ENCODE measurements at regions not wholly inside any gene's neighbourhood (a gene's known extent, or its start where the extent isn't known, plus 50 kb on each side); places are given as distances from the start of the nearest gene placed in this dataset.

DNA sequence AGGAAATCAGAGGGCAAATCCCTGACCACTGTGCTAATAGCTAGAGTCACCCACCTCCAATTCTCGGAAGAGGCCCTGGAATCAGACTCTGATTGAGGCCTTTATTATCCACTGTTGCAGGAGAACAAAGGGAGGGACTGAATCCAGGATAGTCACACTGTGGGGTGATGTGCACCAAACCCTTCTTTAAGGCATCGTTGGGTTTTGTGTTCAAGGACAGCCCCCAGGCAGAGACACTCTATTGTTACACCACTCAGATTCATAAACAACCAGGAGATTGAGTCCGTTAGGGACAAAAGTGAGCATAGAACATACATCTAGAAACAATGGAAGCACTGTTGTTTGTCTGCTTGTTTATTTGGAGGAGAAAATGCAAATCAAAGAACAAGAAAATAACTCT lies 124.6 kb upstream of the TBCA start:
- no peaks in the 10 kb centered on the region for H3K4me1 ChIP-seq (ENCODE audit: control insufficient read depth, insufficient read depth, low read length)
- no peak overlapping the region for H2BK20ac ChIP-seq (ENCODE audit: low read depth, low read length)
- H2AK5ac ChIP-seq (ENCODE audit: low read depth, low read length), result no peak overlapping the region
- H2BK15ac ChIP-seq (ENCODE audit: low read depth, low read length), result no peak overlapping the region
- no CpG with 5 or more reads among the region's 3 CpGs for WGBS, 2 experiments (ENCODE audit: extremely low coverage in 2 of 2, insufficient read length in 1 of 2)
- DNase-seq (no peak), ATAC-seq (ENCODE audit: low read depth) (no peak)
- no TSS peak for BruUV-seq (replicated peaks)
- ChIA-PET POLR2A (ENCODE audit: unreplicated experiment) (no interaction called here), CTCF (no interaction called here)
- H3K9me3 ChIP-seq (ENCODE audit: control insufficient read depth, insufficient read depth, low read length), result no peaks in the 10 kb centered on the region
- no peaks in the 10 kb centered on the region for H3K36me3 ChIP-seq (ENCODE audit: control insufficient read depth, insufficient read depth, low read length)
- intact Hi-C loops (cut with micrococcal nuclease) (no loop called here), dilution Hi-C loops (cut with HindIII; ENCODE audit: low sequenced_read_pairs, unreplicated experiment) (no loop called here), in situ Hi-C loops (cut with MboI; ENCODE audit: low sequenced_read_pairs) (no loop called here)
- H2AFZ ChIP-seq (replicated peaks; ENCODE audit: low read length, poor library complexity), result no peak overlapping the region
- H2BK120ac ChIP-seq (ENCODE audit: low read depth, low read length), result no peak overlapping the region
- no peak overlapping the region for H3K4me2 ChIP-seq (ENCODE audit: low read depth, low read length)
- no peak overlapping the region for H3K4ac ChIP-seq (ENCODE audit: low read depth, low read length)
- no peak overlapping the region for H3K27ac ChIP-seq (ENCODE audit: insufficient read depth, low read length)
- H4K20me1 ChIP-seq (ENCODE audit: insufficient read depth, low read length), result no peaks in the 10 kb centered on the region
- H3K9me1 ChIP-seq (ENCODE audit: insufficient read depth, low read length), result no peaks in the 10 kb centered on the region
- H3K4me3 ChIP-seq (ENCODE audit: insufficient read depth, low read depth, low read length), result no peak overlapping the region
- no peak overlapping the region for H4K8ac ChIP-seq (ENCODE audit: low read depth in 2 of 2, low read length in 2 of 2)
- no peak overlapping the region for H4K91ac ChIP-seq (ENCODE audit: insufficient read depth, low read depth, low read length)
- no peaks in the 10 kb centered on the region for H3K27me3 ChIP-seq (ENCODE audit: control insufficient read depth, insufficient read depth, low read length)
- no peak overlapping the region for H2AK9ac ChIP-seq (replicated peaks; ENCODE audit: low read depth, low read length, poor library complexity)
- H3K14ac ChIP-seq (replicated peaks; ENCODE audit: low read depth, low read length), result no peak overlapping the region
- no peak overlapping the region for H3K9ac ChIP-seq (ENCODE audit: low read depth, low read length)
- H3K56ac ChIP-seq (ENCODE audit: extremely low read depth, insufficient read depth, low read length), result no peak overlapping the region
- no peak overlapping the region for H2BK5ac ChIP-seq (ENCODE audit: low read depth, low read length, poor library complexity, severe bottlenecking)
- TF ChIP-seq, protein P1, sequence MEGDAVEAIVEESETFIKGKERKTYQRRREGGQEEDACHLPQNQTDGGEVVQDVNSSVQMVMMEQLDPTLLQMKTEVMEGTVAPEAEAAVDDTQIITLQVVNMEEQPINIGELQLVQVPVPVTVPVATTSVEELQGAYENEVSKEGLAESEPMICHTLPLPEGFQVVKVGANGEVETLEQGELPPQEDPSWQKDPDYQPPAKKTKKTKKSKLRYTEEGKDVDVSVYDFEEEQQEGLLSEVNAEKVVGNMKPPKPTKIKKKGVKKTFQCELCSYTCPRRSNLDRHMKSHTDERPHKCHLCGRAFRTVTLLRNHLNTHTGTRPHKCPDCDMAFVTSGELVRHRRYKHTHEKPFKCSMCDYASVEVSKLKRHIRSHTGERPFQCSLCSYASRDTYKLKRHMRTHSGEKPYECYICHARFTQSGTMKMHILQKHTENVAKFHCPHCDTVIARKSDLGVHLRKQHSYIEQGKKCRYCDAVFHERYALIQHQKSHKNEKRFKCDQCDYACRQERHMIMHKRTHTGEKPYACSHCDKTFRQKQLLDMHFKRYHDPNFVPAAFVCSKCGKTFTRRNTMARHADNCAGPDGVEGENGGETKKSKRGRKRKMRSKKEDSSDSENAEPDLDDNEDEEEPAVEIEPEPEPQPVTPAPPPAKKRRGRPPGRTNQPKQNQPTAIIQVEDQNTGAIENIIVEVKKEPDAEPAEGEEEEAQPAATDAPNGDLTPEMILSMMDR (conservative IDR thresholded peaks at IDR 0.05; ENCODE audit: low read depth, low read length), result no peak
- TF ChIP-seq CHD1 (IDR thresholded peaks at IDR 0.05; ENCODE audit: low read depth, low read length) (no peak), MAZ (IDR thresholded peaks at IDR 0.05; ENCODE audit: borderline replicate concordance, low read depth, low read length) (no peak), MXI1 (IDR thresholded peaks at IDR 0.05; ENCODE audit: borderline replicate concordance, low read depth, low read length) (no peak), RAD21 (IDR thresholded peaks at IDR 0.05; ENCODE audit: low read length) (no peak), USF2 (IDR thresholded peaks at IDR 0.05; ENCODE audit: low read depth, low read length) (no peak), RFX5 (IDR thresholded peaks at IDR 0.05; ENCODE audit: low read depth, low read length) (no peak), BHLHE40 (IDR thresholded peaks at IDR 0.05; ENCODE audit: low read depth, low read length) (no peak), RCOR1 (IDR thresholded peaks at IDR 0.05; ENCODE audit: insufficient replicate concordance, low read length) (no peak), NFE2L2 (IDR thresholded peaks at IDR 0.05; ENCODE audit: low read depth, low read length) (no peak)
- no peak overlapping the region for H3K23ac ChIP-seq (ENCODE audit: low read depth, low read length)
- no peaks in the 10 kb centered on the region for H3K79me1 ChIP-seq (ENCODE audit: low read depth in 1 of 2, low read length in 2 of 2)
- no peak overlapping the region for H3K18ac ChIP-seq (ENCODE audit: low read depth, low read length)
- no peak overlapping the region for H4K5ac ChIP-seq (ENCODE audit: low read depth, low read length)

Measured in IMR-90 (cell line).